H1 (cell line): ENCODE measurements at regions not wholly inside any gene's neighbourhood (a gene's known extent, or its start where the extent isn't known, plus 50 kb on each side); places are given as distances from the start of the nearest gene placed in this dataset.

Experiments used
- CTCF ChIA-PET: fragments of 300-600 bp; sonication (Branson Sonifier 250); formaldehyde crosslinking; loops from one replicate; lab custom pipeline; 2021; ENCODE audit not compliant: partially characterized antibody; lab: Charles Lee
- POLR2A ChIA-PET: fragments of 300-600 bp; sonication (Branson Sonifier 250); formaldehyde crosslinking; loops from one replicate; lab custom pipeline; 2021; ENCODE audit warnings: inconsistent platforms; ENCODE audit not compliant: partially characterized antibody; lab: Charles Lee
- DNase-seq, 2 experiments: peaks; one replicate each; pipeline versions ENCODE4 v3.0.0 to v3.0.0-alpha.2; 2010 to 2022; ENCODE audit warnings: low spot score in 2 of 2, low read depth in 1 of 2, mixed read lengths in 1 of 2
- FAIRE-seq: peaks from 2 replicates; lab custom pipeline; 2011; peaks lifted over from hg19 to GRCh38; lab: Jason Lieb, UNC
- H2AFZ ChIP-seq: 2 replicates; pipeline ENCODE4 v1.8.1; 2012; ENCODE audit warnings: low read length, inconsistent platforms
- H2AK5ac ChIP-seq: 2 replicates; pipeline ENCODE4 v1.6.1; 2013; ENCODE audit warnings: low read depth, low read length
- H2BK120ac ChIP-seq: replicated peaks from 2 replicates; pipeline ENCODE3; 2013; ENCODE audit warnings: low read depth, low read length, inconsistent platforms
- H2BK12ac ChIP-seq: 2 replicates; pipeline ENCODE4 v1.6.1; 2013; ENCODE audit warnings: low read depth, low read length
- H2BK15ac ChIP-seq: 2 replicates; pipeline ENCODE4 v1.6.1; 2013; ENCODE audit warnings: low read length
- H2BK20ac ChIP-seq: 2 replicates; pipeline ENCODE4 v1.6.1; 2013; ENCODE audit warnings: low read length
- H2BK5ac ChIP-seq: 2 replicates; pipeline ENCODE4 v1.6.1; 2013; ENCODE audit warnings: low read depth, low read length
- H3K14ac ChIP-seq: 2 replicates; pipeline ENCODE4 v1.6.1; 2013; ENCODE audit warnings: inconsistent platforms; ENCODE audit not compliant: insufficient read length
- H3K18ac ChIP-seq: 2 replicates; pipeline ENCODE4 v1.6.1; 2013; ENCODE audit warnings: low read length; ENCODE audit errors: extremely low read depth
- H3K23ac ChIP-seq: 2 replicates; pipeline ENCODE4 v1.6.1; 2013; ENCODE audit warnings: inconsistent platforms; ENCODE audit not compliant: insufficient read length
- H3K23me2 ChIP-seq: 2 replicates; pipeline ENCODE4 v1.6.1; 2013; ENCODE audit warnings: low read depth, low read length
- H3K27ac ChIP-seq: 2 replicates; pipeline ENCODE4 v1.6.1; 2011; ENCODE audit warnings: low read depth, low read length, inconsistent platforms
- H3K27me3 ChIP-seq, 4 experiments: replicated peaks in 1 of 4; 1 replicate in 1 of 4; 2 replicates in 3 of 4; pipeline versions ENCODE4 v1.6.1 to v1.8.1; 2011 to 2013; ENCODE audit warnings: low read length in 3 of 4, mild to moderate bottlenecking in 3 of 4, inconsistent platforms in 2 of 4, mixed read lengths in 2 of 4, moderate library complexity in 1 of 4; ENCODE audit not compliant: control insufficient read depth in 3 of 4, insufficient read depth in 3 of 4; ENCODE audit errors: extremely low read depth in 1 of 4
- H3K36me3 ChIP-seq, 4 experiments: 2 replicates each; pipeline versions ENCODE4 v1.6.1 to v1.8.1; 2011 to 2013; ENCODE audit warnings: mild to moderate bottlenecking in 4 of 4, low read length in 3 of 4, moderate library complexity in 2 of 4, control low read depth in 1 of 4, inconsistent platforms in 1 of 4; ENCODE audit not compliant: insufficient read depth in 4 of 4, control insufficient read depth in 2 of 4
- H3K4ac ChIP-seq: replicated peaks from 2 replicates; pipeline ENCODE3; 2013; ENCODE audit warnings: low read length, low read depth, mixed read lengths, inconsistent platforms; ENCODE audit not compliant: insufficient read length
- H3K4me1 ChIP-seq, 4 experiments: replicated peaks in 1 of 4; 1 replicate in 1 of 4; 2 replicates in 3 of 4; pipeline versions ENCODE4 v1.6.1 to v1.8.1; 2011 to 2013; ENCODE audit warnings: low read length in 3 of 4, inconsistent platforms in 2 of 4, mixed read lengths in 1 of 4; ENCODE audit not compliant: insufficient read depth in 4 of 4, control insufficient read depth in 3 of 4
- H3K4me2 ChIP-seq, 2 experiments: 2 replicates each; pipeline versions ENCODE4 v1.6.1 to v1.8.1; 2011 to 2013; ENCODE audit warnings: low read depth in 2 of 2, low read length in 2 of 2, control low read depth in 1 of 2, inconsistent platforms in 1 of 2, mild to moderate bottlenecking in 1 of 2; ENCODE audit not compliant: insufficient read depth in 1 of 2
- H3K4me3 ChIP-seq, 4 experiments: fragments of 200-600, 300-600 bp in 1 of 4; sonication (generic), shearing (Covaris generic), sonication (Bioruptor Twin) in 1 of 4; 2 replicates each; pipeline versions ENCODE4 v1.5.1 to v1.8.1; 2011 to 2016; ENCODE audit warnings: low read length in 4 of 4, low read depth in 3 of 4, control low read depth in 2 of 4, inconsistent platforms in 2 of 4, mild to moderate bottlenecking in 2 of 4, mixed read lengths in 1 of 4, moderate library complexity in 1 of 4; ENCODE audit not compliant: insufficient read depth in 2 of 4; ENCODE audit errors: extremely low read depth in 1 of 4
- H3K56ac ChIP-seq: replicated peaks from 2 replicates; pipeline ENCODE3; 2013; ENCODE audit warnings: low read depth, mild to moderate bottlenecking, mixed read lengths, low read length, inconsistent platforms; ENCODE audit not compliant: insufficient read length
- H3K79me1 ChIP-seq: 2 replicates; pipeline ENCODE4 v1.6.1; 2013; ENCODE audit warnings: low read depth, low read length, control low read depth
- H3K79me2 ChIP-seq, 2 experiments: 2 replicates each; pipeline versions ENCODE4 v1.6.1 to v1.8.1; 2012 to 2013; ENCODE audit warnings: low read length in 2 of 2, mild to moderate bottlenecking in 2 of 2, inconsistent platforms in 1 of 2; ENCODE audit not compliant: insufficient read depth in 2 of 2, control insufficient read depth in 1 of 2
- H3K9ac ChIP-seq, 4 experiments: replicated peaks in 1 of 4; 1 replicate in 1 of 4; 2 replicates in 3 of 4; pipeline versions ENCODE4 v1.6.1 to v1.8.1; 2011 to 2013; ENCODE audit warnings: low read depth in 3 of 4, low read length in 3 of 4, control low read depth in 2 of 4, mild to moderate bottlenecking in 2 of 4, moderate library complexity in 2 of 4, inconsistent platforms in 1 of 4; ENCODE audit errors: extremely low read depth in 1 of 4
- H3K9me3 ChIP-seq, 2 experiments: 2 replicates each; pipeline versions ENCODE4 v1.6.1 to v1.8.1; 2012 to 2013; ENCODE audit warnings: mild to moderate bottlenecking in 2 of 2, moderate library complexity in 2 of 2, control low read depth in 1 of 2, inconsistent platforms in 1 of 2, low read depth in 1 of 2, low read length in 1 of 2, mixed read lengths in 1 of 2; ENCODE audit not compliant: insufficient read depth in 2 of 2
- H4K20me1 ChIP-seq, 2 experiments: replicated peaks in 1 of 2; 2 replicates each; pipeline versions ENCODE3 to v1.8.1; 2011 to 2013; ENCODE audit warnings: inconsistent platforms in 2 of 2, low read length in 2 of 2, mild to moderate bottlenecking in 1 of 2; ENCODE audit not compliant: insufficient read depth in 2 of 2, control insufficient read depth in 1 of 2
- H4K5ac ChIP-seq: 2 replicates; pipeline ENCODE4 v1.6.1; 2013; ENCODE audit warnings: low read length, low read depth, mixed read lengths, inconsistent platforms; ENCODE audit not compliant: insufficient read length
- H4K8ac ChIP-seq: 2 replicates; pipeline ENCODE4 v1.8.0; 2013; ENCODE audit warnings: mild to moderate bottlenecking, moderate library complexity, low read length, inconsistent platforms; ENCODE audit not compliant: insufficient read depth; ENCODE audit errors: extremely low read depth
- H4K91ac ChIP-seq: replicated peaks from 2 replicates; pipeline ENCODE3; 2013; ENCODE audit warnings: low read length, mixed read lengths, inconsistent platforms; ENCODE audit not compliant: insufficient read length
- CREB1 ChIP-seq: IDR thresholded peaks from 2 replicates; pipeline ENCODE4 v1.6.1; 2012; ENCODE audit warnings: inconsistent platforms
- TF ChIP-seq, protein P1 (sequence below), 3 experiments: IDR thresholded peaks; 1 replicate in 2 of 3; 2 replicates in 1 of 3; pipeline versions ENCODE4 v1.5.1 to v1.6.1; 2011; ENCODE audit warnings: low read length in 3 of 3, mild to moderate bottlenecking in 3 of 3, inconsistent platforms in 2 of 3, low read depth in 1 of 3, moderate library complexity in 1 of 3; ENCODE audit not compliant: insufficient read depth in 1 of 3; ENCODE audit errors: control extremely low read depth in 1 of 3

DNA sequence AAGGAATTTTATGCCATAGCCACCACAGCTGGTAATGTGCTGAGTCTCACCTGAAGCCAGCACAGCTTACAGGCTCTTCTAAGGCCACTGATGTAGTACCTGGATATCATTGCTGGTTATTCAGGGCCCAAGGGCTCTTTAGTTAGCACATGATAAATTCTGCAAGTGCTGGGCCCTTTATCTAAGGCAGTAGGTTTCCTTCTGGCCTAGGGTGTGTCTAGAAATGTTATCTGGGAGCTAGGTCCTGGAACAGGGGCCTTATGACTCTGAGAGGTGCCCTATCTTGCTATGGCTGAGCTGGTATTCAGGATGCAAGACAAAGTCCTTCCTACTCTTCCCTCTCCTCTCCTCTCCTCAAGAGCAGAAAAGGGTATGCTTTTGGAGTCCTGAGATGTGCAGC lies 1424.5 kb upstream of the NUDT12 start:
- H3K9ac ChIP-seq = no peak overlapping the region
- TF ChIP-seq, protein P1, sequence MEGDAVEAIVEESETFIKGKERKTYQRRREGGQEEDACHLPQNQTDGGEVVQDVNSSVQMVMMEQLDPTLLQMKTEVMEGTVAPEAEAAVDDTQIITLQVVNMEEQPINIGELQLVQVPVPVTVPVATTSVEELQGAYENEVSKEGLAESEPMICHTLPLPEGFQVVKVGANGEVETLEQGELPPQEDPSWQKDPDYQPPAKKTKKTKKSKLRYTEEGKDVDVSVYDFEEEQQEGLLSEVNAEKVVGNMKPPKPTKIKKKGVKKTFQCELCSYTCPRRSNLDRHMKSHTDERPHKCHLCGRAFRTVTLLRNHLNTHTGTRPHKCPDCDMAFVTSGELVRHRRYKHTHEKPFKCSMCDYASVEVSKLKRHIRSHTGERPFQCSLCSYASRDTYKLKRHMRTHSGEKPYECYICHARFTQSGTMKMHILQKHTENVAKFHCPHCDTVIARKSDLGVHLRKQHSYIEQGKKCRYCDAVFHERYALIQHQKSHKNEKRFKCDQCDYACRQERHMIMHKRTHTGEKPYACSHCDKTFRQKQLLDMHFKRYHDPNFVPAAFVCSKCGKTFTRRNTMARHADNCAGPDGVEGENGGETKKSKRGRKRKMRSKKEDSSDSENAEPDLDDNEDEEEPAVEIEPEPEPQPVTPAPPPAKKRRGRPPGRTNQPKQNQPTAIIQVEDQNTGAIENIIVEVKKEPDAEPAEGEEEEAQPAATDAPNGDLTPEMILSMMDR (IDR thresholded peaks at IDR 0.05; ENCODE audit: control extremely low read depth in 1 of 3, insufficient read depth in 1 of 3, low read depth in 1 of 3, low read length in 3 of 3) = no peak
- no peak for TF ChIP-seq CREB1
- no peaks in the 10 kb centered on the region for H3K9me3 ChIP-seq
- no peak overlapping the region for H2BK5ac ChIP-seq
- no peak overlapping the region for H4K5ac ChIP-seq
- FAIRE-seq (no peak), DNase-seq (no peak)
- no peaks in the 10 kb centered on the region for H3K36me3 ChIP-seq
- no peak overlapping the region for H3K4me2 ChIP-seq
- no peaks in the 10 kb centered on the region for H3K27me3 ChIP-seq
- H3K4me3 ChIP-seq = no peak overlapping the region
- H3K23me2 ChIP-seq = no peaks in the 10 kb centered on the region
- no peak overlapping the region for H3K14ac ChIP-seq
- no peak overlapping the region for H3K23ac ChIP-seq
- no peaks in the 10 kb centered on the region for H3K79me2 ChIP-seq
- no peak overlapping the region for H4K8ac ChIP-seq
- no peak overlapping the region for H2AK5ac ChIP-seq
- H2AFZ ChIP-seq = no peak overlapping the region
- no peak overlapping the region for H3K18ac ChIP-seq
- H2BK12ac ChIP-seq = no peak overlapping the region
- H3K4ac ChIP-seq = no peak overlapping the region
- H3K56ac ChIP-seq = no peak overlapping the region
- ChIA-PET POLR2A (no interaction called here), CTCF (no interaction called here)
- H4K91ac ChIP-seq = no peak overlapping the region
- no peak overlapping the region for H2BK20ac ChIP-seq
- no peaks in the 10 kb centered on the region for H3K4me1 ChIP-seq
- no peak overlapping the region for H2BK15ac ChIP-seq
- no peak overlapping the region for H2BK120ac ChIP-seq
- no peaks in the 10 kb centered on the region for H3K79me1 ChIP-seq
- no peak overlapping the region for H3K27ac ChIP-seq
- H4K20me1 ChIP-seq = no peaks in the 10 kb centered on the region
